Prostate gland (tissue), 2 donors: ENCODE measurements at regions not wholly inside any gene's neighbourhood (a gene's known extent, or its start where the extent isn't known, plus 50 kb on each side); places are given as distances from the start of the nearest gene placed in this dataset.

Experiments used
- DNase-seq: peaks from one replicate; pipeline ENCODE4 v3.0.0-alpha.2; 2019; ENCODE audit warnings: low spot score
- H3K27ac ChIP-seq, 2 donors: fragments of 200-600 bp; sonication (generic); 2 replicates each; pipeline ENCODE4 v1.5.1; 2017 to 2019
- H3K27me3 ChIP-seq: fragments of 200-600 bp; sonication (generic); replicated peaks from 2 replicates; pipeline ENCODE4 v1.5.1; 2019; ENCODE audit not compliant: insufficient read depth
- H3K36me3 ChIP-seq, 2 donors: fragments of 200-600 bp; sonication (generic); 1 replicate in 1 of 2; 2 replicates in 1 of 2; pipeline versions ENCODE4 v1.5.1 to v1.8.1; 2017 to 2019
- H3K4me1 ChIP-seq: fragments of 200-600 bp; sonication (generic); replicated peaks from 2 replicates; pipeline ENCODE4 v1.5.1; 2019
- H3K4me3 ChIP-seq, 2 donors: fragments of 200-600 bp; sonication (generic); 2 replicates each; pipeline ENCODE4 v1.5.1; 2017 to 2019
- H3K9me3 ChIP-seq: fragments of 200-600 bp; sonication (generic); 2 replicates; pipeline ENCODE4 v1.5.1; 2017
- CTCF ChIP-seq, 4 experiments: fragments of 200-600 bp in 2 of 4; fragments of 450-650 bp in 2 of 4; sonication (generic) in 2 of 4; IDR thresholded peaks; 1 replicate in 3 of 4; 2 replicates in 1 of 4; pipeline ENCODE4 v1.5.1; 2016 to 2019; ENCODE audit warnings: antibody characterized with exemption in 4 of 4, mild to moderate bottlenecking in 2 of 4, moderate library complexity in 2 of 4
- POLR2A ChIP-seq: fragments of 450-650 bp; IDR thresholded peaks from one replicate; pipeline ENCODE4 v1.6.1; 2016; ENCODE audit warnings: antibody characterized with exemption, mild to moderate bottlenecking
- POLR2AphosphoS5 ChIP-seq: sonication (generic); formaldehyde crosslinking; IDR thresholded peaks from one replicate; pipeline ENCODE4 v1.6.1; 2017; ENCODE audit warnings: antibody characterized with exemption
- WGBS: methylation state at CpG from one replicate; pipeline ENCODE4 v1.1.5; 2018; 5-methylcytosine and 5-hydroxymethylcytosine counted together
- intact Hi-C: fragments of 100-400 bp; cut with DNase I; formaldehyde crosslinking; loops from one replicate; pipeline ENCODE4 v1.14.2; 2022

- Histone ChIP-seq H3K27ac (no peak overlapping the region), H3K36me3 (no peaks in the 10 kb centered on the region), H3K27me3 (no peaks in the 10 kb centered on the region), H3K4me3 (no peak overlapping the region), H3K9me3 (no peaks in the 10 kb centered on the region), H3K4me1 (no peaks in the 10 kb centered on the region)
- intact Hi-C loops, result no loop called here
- DNase-seq, result no peak
- no peak for TF ChIP-seq CTCF (IDR thresholded peaks at IDR 0.05)
- TF ChIP-seq POLR2AphosphoS5, result no peak
- no peak for TF ChIP-seq POLR2A
- WGBS, result 100% methylated on average over 1 of the region's 1 CpG
Measured at GRCh38 chr6:78131521-78131920, 478.7 kb downstream of the MEI4 start.

DNA sequence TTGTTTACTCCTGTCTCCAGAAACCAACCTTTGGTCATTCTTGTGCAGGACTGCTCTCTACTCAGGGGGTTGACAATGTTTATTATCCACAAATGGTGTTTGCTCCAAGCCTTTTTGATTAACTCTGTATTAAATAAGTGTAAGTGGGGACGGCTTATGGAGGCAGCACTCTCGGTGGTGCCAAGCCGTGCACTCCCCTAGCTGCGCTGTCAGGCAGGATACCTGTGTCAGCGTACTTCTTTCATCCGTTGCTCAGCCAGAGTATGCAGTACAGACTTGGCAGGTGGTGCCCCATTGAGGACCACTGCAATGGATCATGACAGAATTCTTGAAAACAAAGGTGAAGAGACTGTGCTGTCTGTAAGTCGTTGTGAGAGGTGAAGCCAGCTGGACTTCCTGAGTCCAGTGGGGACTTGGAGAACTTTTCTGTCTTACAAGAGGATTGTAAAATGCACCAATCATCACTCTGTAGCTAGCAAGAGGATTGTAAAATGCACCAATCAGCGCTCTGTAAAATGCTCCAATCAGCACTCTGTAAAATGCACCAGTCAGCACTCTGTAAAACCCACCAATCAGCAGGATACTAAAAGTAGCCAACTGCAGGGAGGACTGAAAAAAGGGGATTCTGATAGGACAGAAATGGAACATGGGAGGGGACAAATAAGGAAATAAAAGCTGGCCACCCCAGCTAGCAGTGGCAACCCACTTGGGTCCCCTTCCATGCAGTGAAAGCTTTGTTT, 480.0 kb downstream of the MEI4 start:
- Histone ChIP-seq H3K27ac (no peak overlapping the region), H3K36me3 (no peaks in the 10 kb centered on the region)

DNA sequence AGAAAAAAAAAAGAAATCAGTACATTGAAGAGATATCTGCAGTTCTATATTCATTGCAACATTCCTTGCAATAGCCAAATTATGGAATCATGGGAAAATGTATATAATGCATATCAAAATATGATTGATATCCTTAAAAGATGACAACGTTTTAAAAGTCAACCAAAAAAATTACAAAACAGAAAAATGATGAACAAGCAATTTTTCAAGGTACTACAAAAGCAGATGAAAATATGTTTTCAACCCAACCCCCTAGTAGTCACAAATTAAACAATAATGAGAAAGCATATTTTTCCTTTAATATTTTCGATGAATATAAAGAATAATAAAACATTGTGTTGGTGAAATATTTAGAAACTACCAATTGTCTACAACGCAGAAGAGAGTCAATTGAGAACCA, 497.6 kb downstream of the MEI4 start:
- Histone ChIP-seq H3K27me3 (no peaks in the 10 kb centered on the region), H3K4me3 (no peak overlapping the region), H3K36me3 (no peaks in the 10 kb centered on the region), H3K4me1 (no peaks in the 10 kb centered on the region), H3K27ac (no peak overlapping the region), H3K9me3 (no peaks in the 10 kb centered on the region)
- intact Hi-C loops, result no loop called here
- WGBS, result 86% methylated on average over 3 of the region's 3 CpGs
- no peak for DNase-seq
- no peak for TF ChIP-seq POLR2A
- TF ChIP-seq POLR2AphosphoS5, result no peak
- no peak for TF ChIP-seq CTCF (IDR thresholded peaks at IDR 0.05)

More for the DNA sequence above, 480.0 kb downstream of the MEI4 start:
- TF ChIP-seq CTCF (IDR thresholded peaks at IDR 0.05) (no peak), POLR2A (no peak), POLR2AphosphoS5 (no peak)
- no peaks in the 10 kb centered on the region for H3K4me1 ChIP-seq
- H3K9me3 ChIP-seq, result no peaks in the 10 kb centered on the region
- no peaks in the 10 kb centered on the region for H3K27me3 ChIP-seq
- DNase-seq, result no peak
- intact Hi-C loops, result no loop called here
- WGBS, result 88% methylated on average over 8 of the region's 8 CpGs
- H3K4me3 ChIP-seq, result no peak overlapping the region

- DNase-seq, result no peak
- Histone ChIP-seq H3K27ac (no peak overlapping the region), H3K27me3 (no peaks in the 10 kb centered on the region), H3K4me3 (no peak overlapping the region), H3K9me3 (no peaks in the 10 kb centered on the region), H3K4me1 (no peaks in the 10 kb centered on the region), H3K36me3 (no peaks in the 10 kb centered on the region)
- TF ChIP-seq POLR2AphosphoS5 (no peak), CTCF (IDR thresholded peaks at IDR 0.05) (no peak)
- intact Hi-C loops, result no loop called here
Measured at GRCh38 chr6:78153976-78154375, 501.1 kb downstream of the MEI4 start.

GRCh38 chr6:78157606-78158005, 504.8 kb downstream of the MEI4 start:
- TF ChIP-seq POLR2A (no peak), POLR2AphosphoS5 (no peak), CTCF (IDR thresholded peaks at IDR 0.05) (no peak)
- Histone ChIP-seq H3K9me3 (no peaks in the 10 kb centered on the region), H3K36me3 (no peaks in the 10 kb centered on the region), H3K27ac (no peak overlapping the region), H3K27me3 (no peaks in the 10 kb centered on the region), H3K4me3 (no peak overlapping the region), H3K4me1 (no peaks in the 10 kb centered on the region)
- intact Hi-C loops, result no loop called here
- WGBS, result 94% methylated on average over 2 of the region's 2 CpGs
- DNase-seq, result no peak
